Calu3 (cell line): ENCODE measurements at regions not wholly inside any gene's neighbourhood (a gene's known extent, or its start where the extent isn't known, plus 50 kb on each side); places are given as distances from the start of the nearest gene placed in this dataset.

Experiments used
- BruUV-seq: library from RNA; stranded (reverse); fragments of 400-500 nt; replicated peaks from 2 replicates; lab custom pipeline; 2021; lab: Mats Ljungman, UMichigan
- CTCF ChIA-PET: fragments of 300-600 bp; sonication (Branson Sonifier 250); formaldehyde crosslinking; loops from one replicate; lab custom pipeline; 2022; ENCODE audit warnings: antibody characterized with exemption; lab: Charles Lee
- DNase-seq: peaks from one replicate; pipeline ENCODE4 v3.0.0; 2022
- H3K27ac Mint-ChIP-seq: one replicate; pipeline ENCODE4 v1.8.0; 2022; ENCODE audit warnings: mixed read lengths; ENCODE audit not compliant: unreplicated experiment
- H3K27me3 Mint-ChIP-seq: one replicate; pipeline ENCODE4 v1.8.0; 2022; ENCODE audit warnings: mixed read lengths; ENCODE audit not compliant: unreplicated experiment
- H3K36me3 Mint-ChIP-seq: one replicate; pipeline ENCODE4 v1.8.0; 2022; ENCODE audit warnings: mild to moderate bottlenecking, moderate library complexity, mixed read lengths; ENCODE audit not compliant: insufficient read depth, unreplicated experiment
- H3K4me1 Mint-ChIP-seq: one replicate; pipeline ENCODE4 v1.8.0; 2022; ENCODE audit warnings: mild to moderate bottlenecking, low read depth, mixed read lengths; ENCODE audit not compliant: unreplicated experiment
- H3K4me3 Mint-ChIP-seq: one replicate; pipeline ENCODE4 v1.8.0; 2022; ENCODE audit warnings: mild to moderate bottlenecking, low read depth, moderate library complexity, mixed read lengths; ENCODE audit not compliant: unreplicated experiment
- H3K9me3 Mint-ChIP-seq: one replicate; pipeline ENCODE4 v1.8.0; 2022; ENCODE audit warnings: low read depth, mixed read lengths; ENCODE audit not compliant: unreplicated experiment
- intact Hi-C: fragments of 100-400 bp; cut with micrococcal nuclease; formaldehyde crosslinking; loops from one replicate; pipeline ENCODE4 v1.10.0; 2022; ENCODE audit not compliant: unreplicated experiment
- TF ChIP-seq, protein P1 (sequence below): fragments of 200-600 bp; IDR thresholded peaks from one replicate; pipeline ENCODE4 v1.8.0; 2022; ENCODE audit warnings: antibody characterized with exemption; ENCODE audit not compliant: unreplicated experiment

DNA sequence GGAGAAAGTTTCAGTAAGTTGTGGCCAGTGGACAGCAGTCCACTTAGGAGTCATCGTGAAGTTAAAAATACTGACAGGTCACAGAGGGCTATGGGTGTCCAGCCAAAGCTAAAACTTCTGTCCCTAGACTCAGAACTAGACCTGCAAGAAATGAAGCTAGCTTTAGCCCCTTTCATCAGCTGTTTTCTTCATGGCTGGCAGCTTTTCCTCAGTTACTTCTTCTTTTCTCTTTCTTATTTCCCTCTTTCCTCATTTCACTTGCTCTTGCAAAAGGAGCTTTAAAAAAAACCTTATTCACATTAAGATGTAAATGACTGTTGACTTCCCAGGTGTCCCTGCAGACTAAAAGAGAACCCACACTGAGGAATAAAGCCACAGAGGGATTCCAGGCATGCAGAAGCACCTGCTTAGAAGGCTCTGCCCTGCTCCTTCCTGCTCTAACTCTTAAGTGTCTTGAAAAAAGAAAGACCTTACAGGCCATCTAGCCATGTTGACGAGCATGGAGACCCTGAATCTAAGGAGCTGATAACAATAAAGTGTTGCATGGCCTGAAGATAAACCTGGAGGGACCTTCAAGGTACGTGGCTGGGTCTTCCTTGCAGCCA lies 69.7 kb upstream of the CCND2 start:
- no TSS peak for BruUV-seq
- no peaks in the 10 kb centered on the region for H3K4me1 Mint-ChIP-seq
- DNase-seq, result no peak
- H3K36me3 Mint-ChIP-seq, result no peaks in the 10 kb centered on the region
- intact Hi-C loops, result no loop called here
- H3K27ac Mint-ChIP-seq, result no peak overlapping the region
- no peak overlapping the region for H3K4me3 Mint-ChIP-seq
- TF ChIP-seq, protein P1, sequence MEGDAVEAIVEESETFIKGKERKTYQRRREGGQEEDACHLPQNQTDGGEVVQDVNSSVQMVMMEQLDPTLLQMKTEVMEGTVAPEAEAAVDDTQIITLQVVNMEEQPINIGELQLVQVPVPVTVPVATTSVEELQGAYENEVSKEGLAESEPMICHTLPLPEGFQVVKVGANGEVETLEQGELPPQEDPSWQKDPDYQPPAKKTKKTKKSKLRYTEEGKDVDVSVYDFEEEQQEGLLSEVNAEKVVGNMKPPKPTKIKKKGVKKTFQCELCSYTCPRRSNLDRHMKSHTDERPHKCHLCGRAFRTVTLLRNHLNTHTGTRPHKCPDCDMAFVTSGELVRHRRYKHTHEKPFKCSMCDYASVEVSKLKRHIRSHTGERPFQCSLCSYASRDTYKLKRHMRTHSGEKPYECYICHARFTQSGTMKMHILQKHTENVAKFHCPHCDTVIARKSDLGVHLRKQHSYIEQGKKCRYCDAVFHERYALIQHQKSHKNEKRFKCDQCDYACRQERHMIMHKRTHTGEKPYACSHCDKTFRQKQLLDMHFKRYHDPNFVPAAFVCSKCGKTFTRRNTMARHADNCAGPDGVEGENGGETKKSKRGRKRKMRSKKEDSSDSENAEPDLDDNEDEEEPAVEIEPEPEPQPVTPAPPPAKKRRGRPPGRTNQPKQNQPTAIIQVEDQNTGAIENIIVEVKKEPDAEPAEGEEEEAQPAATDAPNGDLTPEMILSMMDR, result no peak
- peaks cover 58% of the 10 kb centered on the region for H3K27me3 Mint-ChIP-seq
- CTCF ChIA-PET, result no interaction called here
- no peaks in the 10 kb centered on the region for H3K9me3 Mint-ChIP-seq

DNA sequence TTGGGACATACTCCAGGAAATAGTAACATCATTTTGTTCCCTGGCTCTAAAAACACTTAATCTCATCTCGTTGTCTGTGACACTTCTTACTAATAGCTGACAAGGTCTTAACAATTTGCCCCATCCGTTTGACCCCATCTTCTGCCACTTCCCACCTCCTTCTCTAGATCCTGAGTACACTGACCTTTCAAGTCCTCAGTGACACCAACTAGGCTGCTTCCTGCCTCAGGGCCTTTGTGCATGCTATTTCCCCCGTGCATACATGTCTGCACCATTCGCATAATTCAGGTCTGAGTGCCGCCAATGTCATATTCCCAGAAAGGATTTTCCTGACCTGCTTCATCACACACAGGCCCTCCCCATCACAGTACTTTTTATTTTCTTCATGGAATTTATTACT lies 70.6 kb upstream of the CCND2 start:
- H3K4me1 Mint-ChIP-seq, result no peaks in the 10 kb centered on the region
- no peaks in the 10 kb centered on the region for H3K36me3 Mint-ChIP-seq
- peaks cover 53% of the 10 kb centered on the region for H3K27me3 Mint-ChIP-seq
- CTCF ChIA-PET, result no interaction called here
- no peaks in the 10 kb centered on the region for H3K9me3 Mint-ChIP-seq
- intact Hi-C loops, result no loop called here
- TF ChIP-seq, protein P1, result no peak
- no TSS peak for BruUV-seq
- H3K4me3 Mint-ChIP-seq, result no peak overlapping the region
- H3K27ac Mint-ChIP-seq, result no peak overlapping the region
- no peak for DNase-seq

DNA sequence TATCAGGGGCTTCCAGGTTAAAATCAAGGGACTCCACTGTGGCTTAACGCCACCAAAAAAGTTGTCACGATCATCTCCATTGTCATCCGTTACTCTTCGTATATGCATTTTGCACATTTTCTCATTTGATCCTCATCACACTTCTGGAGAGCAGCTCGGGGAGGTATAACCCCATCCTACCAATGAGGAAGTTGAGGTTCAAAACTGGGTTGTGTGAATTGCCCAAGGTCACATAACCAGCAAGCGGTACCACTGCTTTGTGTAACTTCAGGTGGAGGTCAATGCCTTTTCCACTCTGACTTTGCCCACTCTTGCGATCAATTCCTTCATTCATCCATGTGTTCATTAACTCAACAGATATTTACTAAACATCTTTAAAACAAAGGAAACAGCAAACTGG lies 71.1 kb upstream of the CCND2 start:
- CTCF ChIA-PET, result no interaction called here
- no peaks in the 10 kb centered on the region for H3K36me3 Mint-ChIP-seq

DNA sequence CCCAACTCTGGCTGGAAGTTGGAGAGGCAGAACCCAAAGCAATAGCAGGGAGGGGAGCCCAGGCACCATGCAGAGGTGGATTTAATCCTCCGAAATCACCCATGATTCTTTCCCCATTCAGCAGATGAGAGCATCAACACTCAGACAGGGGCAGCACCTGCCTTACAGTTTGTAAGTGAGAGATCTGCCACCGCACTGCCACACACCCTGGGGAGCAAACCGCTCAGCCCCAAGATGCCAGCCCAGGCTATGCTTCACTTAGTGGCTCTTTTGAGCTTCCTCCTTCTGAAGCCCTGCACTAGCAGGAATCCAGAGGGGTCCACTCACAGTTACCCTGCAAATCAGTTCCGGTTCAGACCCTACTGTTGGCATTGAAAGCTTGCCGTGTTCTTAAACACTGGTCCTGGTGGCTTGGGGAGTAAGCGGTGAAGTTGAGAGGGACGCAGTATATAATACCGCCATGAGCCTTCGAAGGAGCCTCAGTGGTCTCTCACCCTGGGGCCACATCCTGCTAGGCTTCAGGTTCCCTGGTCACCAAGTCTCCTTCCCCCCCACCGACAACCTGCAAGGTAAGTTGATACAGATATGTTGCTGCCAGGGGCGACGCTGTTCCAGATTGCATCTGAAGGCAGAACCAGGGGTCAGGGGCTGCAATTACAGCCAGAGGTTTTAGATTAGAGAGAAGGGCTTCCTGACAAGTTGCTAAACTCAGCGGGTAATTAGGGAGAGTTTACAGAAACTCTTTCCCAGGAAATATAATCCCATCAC lies 72.0 kb upstream of the CCND2 start:
- no peaks in the 10 kb centered on the region for H3K4me1 Mint-ChIP-seq
- H3K4me3 Mint-ChIP-seq, result no peak overlapping the region
- no TSS peak for BruUV-seq
- CTCF ChIA-PET, result no interaction called here
- H3K27ac Mint-ChIP-seq, result no peak overlapping the region
- no peak for DNase-seq
- H3K9me3 Mint-ChIP-seq, result no peaks in the 10 kb centered on the region
- H3K27me3 Mint-ChIP-seq, result peaks cover 63% of the 10 kb centered on the region
- TF ChIP-seq, protein P1, result no peak
- intact Hi-C loops, result no loop called here
- H3K36me3 Mint-ChIP-seq, result no peaks in the 10 kb centered on the region

More for the DNA sequence above, 71.1 kb upstream of the CCND2 start:
- intact Hi-C loops, result no loop called here
- H3K4me1 Mint-ChIP-seq, result no peaks in the 10 kb centered on the region
- no peak for DNase-seq
- TF ChIP-seq, protein P1, result no peak
- no peak overlapping the region for H3K4me3 Mint-ChIP-seq
- BruUV-seq, result no TSS peak
- no peaks in the 10 kb centered on the region for H3K9me3 Mint-ChIP-seq
- H3K27ac Mint-ChIP-seq, result no peak overlapping the region
- peaks cover 53% of the 10 kb centered on the region for H3K27me3 Mint-ChIP-seq
